ENCODE measurements at regions not wholly inside any gene's neighbourhood (a gene's known extent, or its start where the extent isn't known, plus 50 kb on each side); places are given as distances from the start of the nearest gene placed in this dataset.

DNA sequence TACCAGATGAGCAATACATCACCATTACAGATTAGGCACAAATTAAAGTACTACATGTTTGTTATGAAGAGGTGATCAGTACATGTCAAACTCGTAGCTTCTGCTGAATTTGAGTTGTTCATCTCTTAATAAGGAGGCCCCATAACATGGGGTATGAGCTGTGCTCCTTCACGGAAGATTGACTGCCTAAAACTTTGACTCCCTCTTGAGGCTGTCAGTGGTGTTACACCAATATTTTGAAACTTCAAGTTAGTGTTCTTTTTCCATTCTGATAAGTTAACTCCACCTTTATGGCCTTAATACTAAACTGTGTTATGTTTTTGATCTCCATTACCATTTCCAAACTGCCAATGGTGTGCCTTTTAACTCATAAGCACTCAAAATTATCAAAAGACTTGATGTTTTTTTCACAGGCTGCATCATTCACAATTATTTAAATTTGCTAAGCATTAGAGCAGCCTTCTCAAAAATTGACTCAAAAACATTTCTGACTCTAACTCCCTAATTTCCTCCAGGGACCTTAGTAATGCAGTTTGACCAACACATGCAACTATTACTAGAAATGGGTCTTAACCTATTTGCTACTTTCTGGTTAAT lies 1591.5 kb downstream of the PCDH9 start:
- Mint-ChIP-seq H3K27me3 (ENCODE audit: insufficient read depth) (no peaks in the 10 kb centered on the region), H3K27ac (no peak overlapping the region), H3K4me3 (no peak overlapping the region), H3K36me3 (ENCODE audit: low read depth) (no peaks in the 10 kb centered on the region), H3K4me1 (ENCODE audit: low read depth) (peaks cover 6% of the 10 kb centered on the region; the same call in 1 of the 2 replicates), H3K9me3 (no peaks in the 10 kb centered on the region)
- DNase-seq, result peak; percentile 45
- TF ChIP-seq, protein P1, sequence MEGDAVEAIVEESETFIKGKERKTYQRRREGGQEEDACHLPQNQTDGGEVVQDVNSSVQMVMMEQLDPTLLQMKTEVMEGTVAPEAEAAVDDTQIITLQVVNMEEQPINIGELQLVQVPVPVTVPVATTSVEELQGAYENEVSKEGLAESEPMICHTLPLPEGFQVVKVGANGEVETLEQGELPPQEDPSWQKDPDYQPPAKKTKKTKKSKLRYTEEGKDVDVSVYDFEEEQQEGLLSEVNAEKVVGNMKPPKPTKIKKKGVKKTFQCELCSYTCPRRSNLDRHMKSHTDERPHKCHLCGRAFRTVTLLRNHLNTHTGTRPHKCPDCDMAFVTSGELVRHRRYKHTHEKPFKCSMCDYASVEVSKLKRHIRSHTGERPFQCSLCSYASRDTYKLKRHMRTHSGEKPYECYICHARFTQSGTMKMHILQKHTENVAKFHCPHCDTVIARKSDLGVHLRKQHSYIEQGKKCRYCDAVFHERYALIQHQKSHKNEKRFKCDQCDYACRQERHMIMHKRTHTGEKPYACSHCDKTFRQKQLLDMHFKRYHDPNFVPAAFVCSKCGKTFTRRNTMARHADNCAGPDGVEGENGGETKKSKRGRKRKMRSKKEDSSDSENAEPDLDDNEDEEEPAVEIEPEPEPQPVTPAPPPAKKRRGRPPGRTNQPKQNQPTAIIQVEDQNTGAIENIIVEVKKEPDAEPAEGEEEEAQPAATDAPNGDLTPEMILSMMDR (IDR thresholded peaks at IDR 0.05), result peak; percentile 92

DNA sequence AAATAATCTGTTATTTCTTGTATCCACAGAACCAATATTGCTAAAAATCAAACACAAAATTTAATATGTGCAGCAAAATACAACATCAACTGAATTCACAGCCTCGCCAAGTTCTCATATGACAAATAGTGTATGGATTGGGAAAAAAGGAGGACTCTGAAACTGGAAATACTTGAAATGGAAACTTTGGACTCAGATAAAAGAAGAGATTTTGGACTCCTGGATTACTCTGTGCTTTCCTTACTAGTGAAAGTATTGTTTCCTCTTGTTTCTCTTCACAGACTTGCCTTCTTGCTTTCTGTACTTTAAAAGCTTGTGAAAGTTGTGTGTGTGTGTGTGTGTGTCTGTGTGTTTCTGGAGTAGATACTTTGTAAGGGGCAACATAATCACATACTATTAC lies 1596.3 kb downstream of the PCDH9 start:
- peaks cover 12% of the 10 kb centered on the region; the same call in 1 of the 2 replicates for H3K4me1 Mint-ChIP-seq (ENCODE audit: low read depth)
- no peak for DNase-seq

DNA sequence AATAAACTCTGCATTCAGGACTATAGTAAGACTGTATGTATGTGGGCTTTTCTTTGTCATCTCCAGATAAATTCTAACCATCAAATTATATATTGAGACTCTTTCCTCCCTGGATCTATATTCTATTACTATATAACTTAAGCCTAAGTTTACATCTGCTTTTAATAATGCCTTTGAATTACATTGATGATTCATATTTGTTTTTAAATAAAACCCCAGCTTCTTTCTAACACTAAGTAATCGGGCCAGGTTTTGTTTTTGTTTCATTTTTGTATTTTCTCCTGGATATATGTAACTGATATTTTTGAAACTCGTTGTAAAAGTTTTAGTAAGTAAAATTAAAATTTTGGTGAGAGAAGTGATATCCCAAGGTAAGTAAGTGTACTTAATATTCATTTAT lies 1599.1 kb downstream of the PCDH9 start:
- no peaks in the 10 kb centered on the region for H3K36me3 Mint-ChIP-seq (ENCODE audit: low read depth)
- H3K9me3 Mint-ChIP-seq, result no peaks in the 10 kb centered on the region
- H3K4me3 Mint-ChIP-seq, result peak overlapping the region; percentile 35
- TF ChIP-seq, protein P1 (IDR thresholded peaks at IDR 0.05), result no peak
- H3K4me1 Mint-ChIP-seq (ENCODE audit: low read depth), result peaks cover 6% of the 10 kb centered on the region; the same call in 1 of the 2 replicates
- no peaks in the 10 kb centered on the region; the same call in none of the 2 replicates for H3K27me3 Mint-ChIP-seq (ENCODE audit: insufficient read depth)
- no peak overlapping the region for H3K27ac Mint-ChIP-seq
- no peak for DNase-seq

More for the DNA sequence above, 1596.3 kb downstream of the PCDH9 start:
- TF ChIP-seq, protein P1 (IDR thresholded peaks at IDR 0.05), result no peak
- no peak overlapping the region for H3K4me3 Mint-ChIP-seq
- H3K27ac Mint-ChIP-seq, result no peak overlapping the region
- no peaks in the 10 kb centered on the region; the same call in 1 of the 2 replicates for H3K27me3 Mint-ChIP-seq (ENCODE audit: insufficient read depth)
- H3K36me3 Mint-ChIP-seq (ENCODE audit: low read depth), result no peaks in the 10 kb centered on the region
- H3K9me3 Mint-ChIP-seq, result no peaks in the 10 kb centered on the region

DNA sequence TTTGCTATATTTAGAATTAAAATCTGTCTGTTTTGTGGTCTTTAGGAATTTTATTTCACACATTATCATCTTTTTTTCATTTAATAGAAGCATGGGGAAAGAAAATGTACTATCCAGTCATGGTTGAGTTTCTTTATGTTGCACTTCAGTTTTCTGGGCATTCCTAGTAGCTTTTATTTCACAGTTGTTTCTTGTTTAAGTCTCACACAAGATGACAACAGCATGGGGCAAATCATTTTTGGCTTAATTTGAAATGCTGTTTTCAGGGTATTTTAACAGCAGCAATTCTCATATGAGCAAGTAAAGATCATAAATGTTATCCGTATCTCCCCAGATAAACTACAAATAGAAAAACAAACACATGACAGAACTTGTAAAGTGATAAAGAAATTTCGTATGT lies 1600.2 kb downstream of the PCDH9 start:
- no peaks in the 10 kb centered on the region for H3K36me3 Mint-ChIP-seq (ENCODE audit: low read depth)
- no peak overlapping the region for H3K27ac Mint-ChIP-seq
- H3K4me1 Mint-ChIP-seq (ENCODE audit: low read depth), result peaks cover 6% of the 10 kb centered on the region; the same call in 1 of the 2 replicates
- DNase-seq, result no peak
- no peak overlapping the region for H3K4me3 Mint-ChIP-seq
- TF ChIP-seq, protein P1 (IDR thresholded peaks at IDR 0.05), result no peak
- H3K9me3 Mint-ChIP-seq, result no peaks in the 10 kb centered on the region
- H3K27me3 Mint-ChIP-seq (ENCODE audit: insufficient read depth), result no peaks in the 10 kb centered on the region; the same call in none of the 2 replicates

DNA sequence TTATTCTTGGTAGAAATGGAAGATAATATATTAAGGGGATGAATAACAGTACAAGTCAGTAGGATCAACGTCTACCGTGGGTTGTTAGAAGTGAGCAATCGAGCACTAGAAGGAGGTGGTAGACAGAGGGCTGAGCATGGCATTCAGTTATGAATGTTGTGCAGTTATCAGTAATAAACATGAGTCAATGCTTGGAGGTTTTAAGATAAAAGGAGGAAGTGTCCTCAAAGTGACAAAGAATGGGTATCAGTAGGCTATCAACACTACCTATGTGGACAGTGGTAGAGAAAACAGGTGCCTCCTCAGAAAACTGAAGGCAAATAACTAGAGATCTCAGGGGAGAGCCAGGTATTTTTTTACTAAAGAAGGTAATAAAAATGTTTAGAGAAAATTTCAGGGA lies 1607.0 kb downstream of the PCDH9 start:
- H3K27ac Mint-ChIP-seq, result no peak overlapping the region
- H3K4me3 Mint-ChIP-seq, result no peak overlapping the region
- no peaks in the 10 kb centered on the region for H3K4me1 Mint-ChIP-seq (ENCODE audit: low read depth)
- no peaks in the 10 kb centered on the region for H3K9me3 Mint-ChIP-seq
- TF ChIP-seq, protein P1 (IDR thresholded peaks at IDR 0.05), result no peak
- no peaks in the 10 kb centered on the region; the same call in 1 of the 2 replicates for H3K27me3 Mint-ChIP-seq (ENCODE audit: insufficient read depth)
- DNase-seq, result no peak
- no peaks in the 10 kb centered on the region for H3K36me3 Mint-ChIP-seq (ENCODE audit: low read depth)
